NT2/D1 (cell line): ENCODE measurements at regions not wholly inside any gene's neighbourhood (a gene's known extent, or its start where the extent isn't known, plus 50 kb on each side); places are given as distances from the start of the nearest gene placed in this dataset.

Experiments
- SUZ12 ChIP-seq: IDR thresholded peaks from 2 replicates; pipeline ENCODE4 v1.6.1; 2011; ENCODE audit not compliant: insufficient read length, insufficient read depth; ENCODE audit errors: extremely low read depth
- YY1 ChIP-seq: IDR thresholded peaks from 2 replicates; pipeline ENCODE4 v1.6.1; 2011; ENCODE audit not compliant: insufficient read length, insufficient read depth
- ZNF274 ChIP-seq: IDR thresholded peaks from 2 replicates; pipeline ENCODE4 v1.6.1; 2011; ENCODE audit warnings: mild to moderate bottlenecking, low read depth, low read length

- TF ChIP-seq YY1, result no peak
- no peak for TF ChIP-seq ZNF274
- TF ChIP-seq SUZ12, result no peak
These were observed 113.5 kb downstream of the KLF6 start for GRCh38 chr10:3671386-3671955.
